ENCODE measurements at regions not wholly inside any gene's neighbourhood (a gene's known extent, or its start where the extent isn't known, plus 50 kb on each side); places are given as distances from the start of the nearest gene placed in this dataset.
"Not testable (repeated sequence)": the region's sequence is repeated elsewhere in the genome, so short reads cannot be mapped to it uniquely, and the experiment has no call there.

- no peak for DNase-seq
Measured at GRCh38 chr19:30936276-30936675, 413.0 kb downstream of the TSHZ3 start.

DNA sequence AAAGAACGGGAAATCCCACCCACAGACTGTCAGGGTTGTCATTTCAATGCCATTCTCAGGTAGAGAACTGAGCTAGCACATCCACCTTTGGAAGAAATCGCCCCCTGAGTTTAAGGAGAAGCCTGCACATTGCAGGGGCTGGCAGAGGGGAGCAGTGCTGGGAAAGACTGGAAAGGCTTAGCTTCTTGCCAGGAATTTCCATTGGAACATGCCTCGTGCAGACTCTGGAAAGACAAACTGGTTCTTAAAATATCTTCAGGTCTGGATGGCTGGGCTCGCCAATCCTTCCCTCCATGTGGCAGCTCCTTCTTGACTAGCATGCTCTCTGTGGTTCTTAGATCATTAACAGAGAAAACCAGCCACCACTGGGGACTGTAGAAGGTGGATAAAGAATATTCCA lies 414.1 kb downstream of the TSHZ3 start:
- DNase-seq = no peak

GRCh38 chr19:30933454-30933853 lies 415.8 kb downstream of the TSHZ3 start:
- not testable (repeated sequence) for DNase-seq

DNA sequence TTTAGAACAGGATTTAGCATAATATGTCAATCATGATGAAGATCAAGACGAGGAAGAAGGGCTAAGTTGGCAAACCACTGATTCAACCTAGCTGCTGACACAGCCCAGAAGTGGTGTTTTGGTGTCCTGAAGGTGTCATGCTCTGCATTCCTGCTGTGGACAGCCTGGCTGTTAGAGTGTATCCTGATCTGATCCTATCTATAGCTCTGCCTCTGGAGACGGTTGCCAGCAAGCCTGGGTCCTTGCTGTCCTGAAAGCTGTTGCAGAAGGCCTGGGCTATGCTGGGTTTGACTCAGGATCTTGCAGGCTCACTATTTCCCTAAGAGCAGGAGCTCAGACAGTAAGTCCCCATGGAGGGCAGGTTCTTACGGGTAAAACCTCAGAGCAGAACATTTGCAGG lies 416.4 kb downstream of the TSHZ3 start:
- DNase-seq = no peak

DNA sequence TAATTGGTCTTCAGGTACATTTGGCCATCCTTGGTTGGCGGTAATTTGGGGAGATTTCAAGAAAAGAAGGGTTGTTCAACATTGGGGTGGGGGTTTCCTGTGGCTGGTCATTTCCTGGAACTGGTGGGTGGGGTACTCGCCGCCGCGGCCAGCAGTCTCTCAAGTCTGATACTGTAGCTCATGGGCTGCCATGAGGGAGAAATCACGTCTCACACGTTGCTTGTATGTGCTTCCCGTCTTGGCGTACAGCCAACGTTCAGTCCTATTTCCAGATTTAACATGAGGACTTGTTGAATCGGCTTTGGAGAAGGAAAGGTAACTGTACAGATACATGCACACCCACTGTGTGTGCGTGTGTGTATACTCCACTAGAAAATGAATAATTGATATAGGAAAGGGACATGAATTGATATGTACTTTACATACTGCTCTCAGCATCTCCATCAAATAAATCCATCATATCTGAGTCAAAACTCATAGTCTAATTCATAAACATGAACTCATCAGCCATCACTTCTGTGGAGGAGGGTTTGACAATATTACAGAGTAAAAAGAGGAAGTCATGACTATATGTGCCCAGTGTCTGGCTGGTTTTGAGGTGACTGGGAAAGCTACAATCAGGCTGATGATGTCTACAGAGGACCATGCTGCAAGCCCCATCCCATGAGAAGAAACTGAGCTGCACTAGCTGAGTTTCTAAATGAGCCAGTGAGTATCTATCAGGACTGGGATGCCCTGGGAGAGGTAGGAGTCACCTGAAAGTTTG lies 418.1 kb downstream of the TSHZ3 start:
- no peak for DNase-seq

DNA sequence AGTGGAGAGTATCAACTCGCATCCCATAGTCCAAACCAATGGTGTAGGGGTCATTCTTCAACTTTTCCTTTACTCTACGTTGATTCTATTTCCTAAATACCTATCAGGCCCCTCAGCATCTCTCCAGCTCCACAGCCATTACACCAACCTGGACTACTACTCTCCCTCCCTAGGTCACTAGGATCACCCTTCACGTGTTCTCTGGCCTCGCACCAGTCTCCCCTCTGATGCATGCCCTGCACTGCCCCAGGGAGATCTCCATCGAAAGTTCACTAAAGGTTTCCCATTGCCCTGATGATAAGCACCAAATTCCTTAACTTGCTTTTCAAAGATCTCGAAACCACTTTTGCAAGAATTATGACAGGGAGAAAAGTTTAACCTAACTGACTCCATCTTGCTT lies 421.5 kb downstream of the TSHZ3 start:
- DNase-seq = no peak

DNA sequence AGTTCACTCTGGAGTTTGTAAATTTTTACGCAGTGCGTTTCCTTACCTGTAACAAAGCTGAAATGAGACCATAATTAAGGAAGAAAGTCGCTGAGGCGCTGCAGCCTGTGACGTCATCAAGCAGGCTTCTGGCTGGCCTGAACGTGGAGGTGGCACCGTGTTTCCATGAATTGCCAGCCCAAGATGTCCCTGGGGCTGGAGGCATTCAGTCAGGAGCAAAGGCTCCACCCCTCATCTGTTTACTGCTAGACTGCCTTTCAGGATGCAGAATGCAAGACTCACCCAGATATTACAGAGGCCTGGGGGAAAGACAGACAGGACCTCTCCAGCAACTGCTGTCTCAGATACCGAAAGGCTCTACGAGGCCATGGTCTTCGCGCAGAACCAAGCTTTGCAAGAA lies 424.6 kb downstream of the TSHZ3 start:
- DNase-seq = no peak

- no peak for DNase-seq
Measured at GRCh38 chr19:30924069-30924636, 425.1 kb downstream of the TSHZ3 start.

DNA sequence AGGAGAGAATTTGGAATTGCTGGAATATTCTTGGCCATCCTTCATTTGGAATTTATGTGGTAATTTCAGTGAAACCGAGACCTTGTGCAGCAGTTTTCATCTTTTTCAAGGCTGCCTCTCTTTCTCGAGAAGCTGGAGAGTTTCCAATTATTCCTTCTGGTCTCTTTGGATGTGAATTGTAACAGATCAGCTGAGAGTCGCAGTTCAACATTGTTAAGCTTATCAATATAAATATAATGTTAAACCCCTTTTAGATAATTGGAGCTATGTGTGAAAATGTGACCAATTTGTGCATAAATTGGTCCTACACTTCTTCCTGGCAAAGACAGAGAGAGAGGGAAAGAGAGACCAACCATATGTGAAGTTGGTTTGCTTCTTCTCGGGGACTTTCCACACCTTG lies 425.6 kb downstream of the TSHZ3 start:
- no peak for DNase-seq

- no peak for DNase-seq
Measured at GRCh38 chr19:30923096-30923495, 426.1 kb downstream of the TSHZ3 start.

DNA sequence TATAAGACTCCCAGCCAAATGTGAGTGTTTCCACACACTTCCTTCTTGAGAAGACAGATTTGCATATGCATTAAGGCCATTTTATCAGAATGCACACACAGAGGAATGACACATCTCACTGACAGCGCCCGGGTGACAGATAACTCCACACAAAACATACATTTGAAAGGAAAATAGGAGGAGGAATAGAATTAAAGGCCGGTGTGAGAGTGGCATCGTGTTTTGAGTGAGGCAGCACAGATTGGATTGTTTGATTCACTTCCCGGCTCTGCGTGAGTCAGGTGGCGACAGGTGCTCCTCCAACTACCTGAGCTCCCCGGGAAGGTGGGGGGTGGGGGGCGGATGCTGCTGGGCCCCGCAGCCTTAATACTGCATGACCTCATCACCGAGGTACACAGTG lies 429.0 kb downstream of the TSHZ3 start:
- DNase-seq = no peak

DNA sequence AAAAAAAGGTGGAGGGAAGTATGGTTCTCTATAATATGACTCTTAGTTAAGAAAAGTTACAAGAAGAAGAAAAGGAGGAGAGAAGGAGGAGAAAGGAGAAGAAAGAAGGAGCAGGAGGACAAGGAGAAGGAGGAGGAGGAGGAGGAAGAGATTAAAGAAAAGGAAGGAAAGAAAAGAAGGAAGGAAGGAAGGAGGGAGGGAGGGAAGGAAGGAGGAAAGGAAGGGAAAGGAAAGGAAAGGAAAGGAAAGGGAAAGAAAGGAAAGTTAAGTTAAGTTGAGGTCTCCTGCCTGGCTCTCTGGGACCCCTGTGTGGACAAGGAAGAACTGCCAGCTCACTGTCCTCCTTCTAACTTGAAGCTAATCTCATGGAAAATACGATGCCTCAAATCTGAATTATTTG lies 429.5 kb downstream of the TSHZ3 start:
- DNase-seq = no peak

DNA sequence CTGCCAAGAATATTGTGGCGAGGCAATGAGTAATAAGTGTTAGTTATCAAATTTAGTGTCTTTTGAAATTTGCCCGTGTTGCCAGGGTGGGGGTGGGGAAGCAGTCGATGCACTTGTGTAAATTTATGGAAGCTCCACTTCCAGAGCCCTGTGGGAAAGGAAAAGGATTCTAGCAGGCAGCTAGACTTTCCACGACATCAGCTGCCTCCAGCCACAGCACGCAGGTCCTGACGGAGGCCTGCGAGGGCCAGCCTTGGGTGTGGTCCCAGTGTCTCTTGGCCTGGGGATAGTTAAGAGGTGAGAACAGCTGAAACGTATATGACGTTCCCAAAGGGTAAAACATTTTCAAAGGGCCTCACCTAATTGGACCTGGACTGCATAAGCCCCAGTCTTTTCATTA lies 433.0 kb downstream of the TSHZ3 start:
- DNase-seq = no peak

DNA sequence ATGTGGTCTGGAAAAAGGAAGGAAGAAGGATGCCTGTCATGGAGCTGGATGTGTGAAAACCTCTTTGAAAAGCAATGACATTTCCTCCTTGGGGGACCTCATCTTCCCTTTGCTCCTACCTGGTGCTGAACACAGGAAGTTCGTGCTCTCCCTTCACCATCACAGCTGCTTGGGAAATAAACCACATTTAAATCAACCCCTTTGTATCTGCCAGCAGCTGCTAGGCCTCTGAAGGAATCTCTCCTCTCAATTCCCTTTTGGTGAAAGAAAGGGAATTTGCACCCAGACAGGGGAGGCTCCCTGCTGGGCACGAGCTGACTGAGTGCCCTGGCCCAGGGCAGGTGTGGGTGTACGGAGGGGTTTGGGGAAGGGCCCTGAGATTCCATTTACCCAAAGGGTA lies 437.7 kb downstream of the TSHZ3 start:
- no peak for DNase-seq

DNA sequence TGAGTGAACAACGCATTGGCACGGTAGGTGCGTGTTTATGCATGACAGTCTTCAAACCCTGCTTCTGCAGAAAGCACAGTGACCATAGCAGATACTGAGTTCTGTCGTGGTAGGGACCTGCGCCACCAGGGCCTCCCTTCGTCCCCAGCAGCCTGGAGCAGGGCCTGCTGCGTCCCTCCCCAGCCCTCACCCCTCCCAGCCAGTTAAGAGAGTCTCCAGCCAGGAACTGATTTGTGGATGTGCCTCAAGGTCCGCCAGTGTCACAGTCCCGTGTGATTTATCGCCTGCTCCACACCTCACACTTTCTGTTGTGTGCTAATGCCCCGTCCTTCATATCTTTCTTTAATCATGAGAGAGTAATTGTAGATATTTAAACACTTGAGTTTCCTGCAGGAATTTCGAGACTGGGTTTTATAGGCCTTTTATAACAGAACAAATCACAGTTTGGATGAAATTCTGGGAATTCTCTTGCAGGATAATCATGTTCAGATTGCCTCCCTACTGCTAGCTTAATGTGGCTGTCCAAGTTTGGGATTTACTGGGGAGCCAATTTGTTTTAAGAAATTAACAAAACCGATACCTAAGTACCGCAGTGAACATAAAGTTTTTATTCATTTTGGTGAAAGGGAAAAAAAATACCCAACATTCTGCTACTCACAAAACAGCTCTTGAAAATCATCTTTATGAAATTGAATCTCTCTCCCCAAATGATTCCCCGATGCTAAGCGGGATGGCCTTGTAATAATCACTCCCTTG lies 438.6 kb downstream of the TSHZ3 start:
- DNase-seq = no peak

- no peak for DNase-seq
Measured at GRCh38 chr19:30909216-30909615, 440.0 kb downstream of the TSHZ3 start.

DNA sequence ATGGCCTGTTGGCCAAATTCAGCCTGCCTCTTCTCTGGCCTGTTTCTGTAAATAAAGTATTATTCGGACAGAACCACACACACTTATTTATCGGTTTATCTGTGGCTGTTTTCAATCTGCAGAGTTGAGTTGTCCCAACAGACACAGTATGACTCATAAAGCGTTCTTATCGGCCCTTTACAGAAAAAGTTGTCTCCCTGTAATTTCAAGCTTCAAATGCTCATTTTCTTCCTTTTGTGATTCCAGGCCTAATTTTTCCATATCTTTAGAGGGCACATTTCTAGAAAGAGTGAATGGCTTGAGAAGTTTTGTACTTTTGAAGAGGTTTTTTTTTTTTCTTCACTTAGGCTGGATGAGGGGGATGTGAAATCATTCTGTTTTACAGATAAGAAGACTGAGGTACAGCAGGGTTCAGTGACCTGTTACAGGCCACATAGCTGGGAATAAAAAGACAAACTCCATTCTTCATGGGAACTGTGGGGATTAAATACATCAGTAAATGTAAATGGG lies 440.9 kb downstream of the TSHZ3 start:
- no peak for DNase-seq

DNA sequence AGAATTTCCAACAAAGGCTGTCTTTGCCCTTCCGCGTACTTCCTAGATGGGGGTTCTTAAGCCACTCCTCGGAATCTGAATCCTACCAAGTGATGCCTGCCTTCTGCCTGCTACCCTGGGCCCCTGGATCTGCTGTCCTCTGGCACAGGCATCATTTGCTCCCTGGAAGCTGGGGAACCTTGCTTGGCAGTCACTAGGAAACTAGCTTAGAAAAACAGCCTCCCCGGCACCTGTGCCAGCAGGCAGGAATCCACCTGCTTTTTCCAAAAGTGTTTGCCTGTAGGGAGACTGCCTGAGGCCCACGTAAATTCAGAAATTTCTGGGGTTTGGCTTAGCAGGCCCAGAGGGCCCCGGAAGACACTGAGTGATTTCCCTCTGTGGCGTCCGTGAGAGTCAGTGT lies 442.4 kb downstream of the TSHZ3 start:
- no peak for DNase-seq

DNA sequence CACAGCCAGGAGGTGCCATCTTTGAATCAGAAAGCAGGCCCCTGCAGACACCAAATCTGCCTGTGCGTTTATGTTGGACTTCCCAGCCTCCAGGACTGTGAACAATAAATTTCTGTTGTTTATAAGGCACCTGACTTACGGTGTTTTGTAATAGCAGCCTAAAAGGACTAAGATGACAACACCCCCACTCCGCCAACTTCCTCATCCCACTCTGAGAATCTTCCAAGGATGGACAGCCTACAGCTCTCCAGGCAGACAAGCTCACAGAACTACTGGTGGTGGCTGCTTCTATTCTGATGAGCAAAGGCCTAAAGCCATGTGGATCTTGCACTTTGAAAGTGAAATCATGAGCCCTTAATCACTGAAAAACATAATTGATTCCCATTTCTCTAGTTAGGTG lies 449.2 kb downstream of the TSHZ3 start:
- DNase-seq = peak; percentile 35 to 53

DNA sequence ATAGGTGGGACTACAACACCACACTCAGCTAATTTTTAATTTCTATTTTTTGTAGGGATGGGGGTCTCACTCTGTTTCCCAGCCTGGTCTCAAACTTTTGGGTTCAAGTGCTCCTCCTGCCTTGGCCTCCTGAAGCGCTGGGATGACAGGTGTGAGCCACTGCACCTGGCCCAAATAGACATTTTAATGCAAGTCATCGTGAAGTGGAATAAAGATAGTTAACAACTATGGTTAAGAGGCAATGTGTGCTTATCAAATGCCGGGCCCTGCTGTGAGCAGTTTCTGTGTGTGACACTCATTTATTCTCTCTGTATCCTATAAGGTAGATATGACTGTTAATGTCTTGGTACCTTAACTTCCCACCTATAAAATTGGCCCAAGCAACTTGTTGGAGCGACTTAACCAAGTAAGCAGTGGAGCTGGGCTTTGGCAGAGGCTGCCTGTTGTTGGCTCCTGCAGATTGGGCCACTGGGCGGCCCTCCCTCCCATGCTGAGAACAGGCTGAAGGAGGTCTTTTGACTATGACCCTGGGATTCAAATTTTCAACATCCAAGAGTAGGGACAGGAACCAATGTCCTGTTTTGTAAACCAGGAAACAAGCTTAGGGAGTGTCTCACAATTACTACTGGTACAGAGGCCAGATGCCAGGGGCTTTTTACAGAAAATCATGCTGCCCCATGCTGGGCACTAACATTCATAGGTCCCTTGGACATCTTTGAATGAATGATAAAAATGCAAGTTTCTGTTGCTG lies 450.7 kb downstream of the TSHZ3 start:
- DNase-seq = no peak

- DNase-seq = no peak
Measured at GRCh38 chr19:30897553-30897952, 451.7 kb downstream of the TSHZ3 start.

GRCh38 chr19:30897034-30897433 lies 452.2 kb downstream of the TSHZ3 start:
- DNase-seq = no peak

DNA sequence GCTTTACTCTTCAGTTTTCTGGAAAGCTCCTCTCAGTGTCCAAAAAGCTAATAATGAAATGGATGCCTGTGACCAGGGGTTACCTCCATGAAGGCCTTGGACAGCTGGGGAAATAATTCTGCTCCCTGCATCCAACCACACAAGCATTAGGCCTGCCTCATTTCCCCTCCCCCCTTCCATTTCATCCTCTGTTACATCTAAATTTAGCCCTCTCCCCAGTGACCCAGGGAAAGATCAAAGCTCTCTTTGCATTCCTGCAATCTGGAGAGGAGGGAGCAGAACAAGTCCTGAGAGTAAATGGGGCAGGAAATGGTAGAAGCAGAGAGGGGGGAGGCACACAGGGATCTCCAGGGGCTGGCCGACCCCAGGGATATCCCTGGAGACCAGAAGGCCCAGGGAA lies 452.7 kb downstream of the TSHZ3 start:
- DNase-seq = no peak
